CD4-positive, alpha-beta T cell treated with Interleukin-1 beta for 1 hour (primary cell): ENCODE measurements at regions not wholly inside any gene's neighbourhood (a gene's known extent, or its start where the extent isn't known, plus 50 kb on each side); places are given as distances from the start of the nearest gene placed in this dataset.

Experiments used
- DNase-seq, 2 donors: peaks; one replicate each; pipeline ENCODE4 v3.0.0-alpha.2; 2020 to 2022

GRCh38 chr20:48096957-48097890, 311.9 kb upstream of the SULF2 start:
- DNase-seq: no peak

GRCh38 chr20:48096212-48096875, 311.1 kb upstream of the SULF2 start:
- DNase-seq: no peak

DNA sequence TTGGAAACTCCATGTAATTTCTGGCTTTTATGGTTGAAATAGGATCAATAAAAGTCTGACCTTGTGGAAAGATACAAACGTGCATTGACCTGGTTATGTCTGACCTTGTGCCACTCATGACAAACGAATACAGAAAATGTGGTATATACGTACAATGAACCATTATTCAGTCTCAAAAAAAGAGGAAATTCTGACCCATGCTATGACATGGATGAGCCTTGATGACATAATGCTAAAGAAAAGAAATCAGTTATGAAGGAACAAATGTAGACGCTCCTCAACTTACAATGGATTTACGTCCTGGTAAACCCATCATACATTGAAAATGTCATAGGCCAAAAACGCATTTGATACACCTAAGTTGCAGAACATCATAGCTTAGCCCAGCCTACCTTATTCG, 309.7 kb upstream of the SULF2 start:
- DNase-seq: no peak

DNA sequence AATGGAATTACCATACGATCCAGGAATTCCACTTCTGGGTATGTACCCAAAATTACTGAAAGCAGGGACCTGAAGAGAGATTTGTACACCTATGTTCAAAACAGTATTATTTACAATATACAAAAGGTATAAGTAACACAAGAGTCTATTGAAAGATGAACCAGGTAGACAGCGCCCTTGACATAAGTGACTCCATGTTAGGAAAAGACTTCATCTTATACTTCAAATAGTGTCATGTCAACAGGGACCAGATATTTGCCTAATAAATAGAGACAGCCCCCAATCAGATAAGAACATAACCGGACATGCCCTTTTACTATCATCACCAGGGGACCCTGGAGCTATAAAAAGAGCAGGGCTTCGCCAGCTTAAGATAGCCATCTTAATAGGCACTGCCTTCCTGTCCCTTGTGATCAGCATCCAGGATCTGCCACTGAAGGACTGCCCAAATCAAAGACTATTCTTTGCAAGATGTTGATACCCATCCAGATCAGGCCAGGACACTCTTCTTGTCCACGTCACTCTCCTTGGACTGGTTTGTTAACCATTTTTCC, 309.0 kb upstream of the SULF2 start:
- DNase-seq: no peak

DNA sequence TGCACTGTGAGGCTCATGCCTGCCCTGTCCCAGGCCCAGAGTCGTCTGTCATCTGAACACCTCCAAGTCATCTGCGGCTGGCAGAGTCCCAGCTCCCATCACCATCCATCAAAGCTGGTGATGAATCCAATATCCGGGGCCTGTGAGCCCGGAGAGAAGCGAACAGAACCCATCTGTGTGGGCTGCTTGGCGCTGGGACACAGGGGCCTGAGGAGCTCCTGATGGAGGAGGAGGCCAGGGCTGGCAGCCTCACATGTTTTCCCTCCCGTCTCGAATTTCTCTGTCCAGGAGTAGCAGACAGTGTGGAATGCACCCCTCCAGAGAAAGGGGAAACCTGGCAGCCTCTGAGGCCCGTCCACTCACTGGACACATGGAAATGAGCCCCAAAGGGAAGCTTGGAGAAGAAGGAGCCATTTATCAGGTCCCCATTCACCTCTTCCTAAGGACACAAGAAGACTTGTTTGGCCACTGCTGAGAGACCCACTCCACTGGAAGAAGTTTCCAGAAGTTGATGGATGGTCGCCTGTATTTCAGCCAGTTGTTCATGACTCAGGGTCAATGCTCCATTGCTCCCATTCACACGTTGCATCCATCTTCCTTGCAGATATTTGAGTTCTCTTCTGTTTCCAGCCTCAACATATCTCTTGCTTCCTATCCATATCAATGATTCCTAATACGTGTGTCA, 307.5 kb upstream of the SULF2 start:
- no peak for DNase-seq

GRCh38 chr20:48090784-48091183, 305.5 kb upstream of the SULF2 start:
- DNase-seq: no peak

- no peak for DNase-seq
These were observed 305.0 kb upstream of the SULF2 start for GRCh38 chr20:48090314-48090713.

- no peak for DNase-seq
These were observed 295.3 kb upstream of the SULF2 start for GRCh38 chr20:48080583-48080982.

DNA sequence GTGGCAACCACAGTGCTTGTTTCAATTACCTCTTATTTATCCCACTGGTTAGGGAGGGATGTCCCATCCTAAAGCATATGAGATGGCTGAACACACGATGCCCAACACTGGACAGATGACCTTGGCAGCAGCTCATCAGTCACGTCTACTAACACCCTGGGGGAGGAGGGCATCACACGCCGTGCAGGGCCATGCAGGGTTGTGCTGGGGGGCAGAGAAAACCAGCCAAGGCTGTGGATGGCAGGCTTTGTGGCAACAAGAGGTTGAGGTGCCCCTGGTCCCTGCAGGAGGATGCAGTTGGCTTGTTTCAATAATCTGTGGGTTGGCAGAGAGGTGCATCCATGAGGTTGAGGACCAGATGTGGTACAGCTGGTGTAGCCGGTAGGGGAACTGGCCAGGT, 293.7 kb upstream of the SULF2 start:
- DNase-seq: no peak

DNA sequence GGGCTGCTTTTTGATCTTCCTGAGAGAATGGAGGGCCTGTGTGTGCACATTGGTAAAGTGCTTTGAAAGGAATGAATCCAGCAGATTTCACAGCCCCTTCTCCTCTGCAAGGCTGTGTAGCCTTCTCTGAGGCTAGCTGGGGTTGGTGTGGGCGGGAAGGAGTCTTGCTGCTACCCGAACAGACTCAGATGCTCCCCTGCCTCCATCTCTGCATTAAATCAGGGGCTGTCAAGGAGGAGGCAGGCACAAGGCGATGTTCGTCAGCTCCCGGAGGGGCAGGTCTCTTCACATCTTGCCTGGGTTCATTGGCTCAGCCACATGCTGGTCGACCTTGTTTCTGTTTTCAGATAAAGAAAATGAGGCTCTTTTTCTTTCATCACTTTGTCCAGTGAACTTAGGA, 291.5 kb upstream of the SULF2 start:
- DNase-seq: no peak

GRCh38 chr20:48076247-48076646, 291.0 kb upstream of the SULF2 start:
- DNase-seq: no peak

GRCh38 chr20:48075591-48076174, 290.4 kb upstream of the SULF2 start:
- DNase-seq: no peak

DNA sequence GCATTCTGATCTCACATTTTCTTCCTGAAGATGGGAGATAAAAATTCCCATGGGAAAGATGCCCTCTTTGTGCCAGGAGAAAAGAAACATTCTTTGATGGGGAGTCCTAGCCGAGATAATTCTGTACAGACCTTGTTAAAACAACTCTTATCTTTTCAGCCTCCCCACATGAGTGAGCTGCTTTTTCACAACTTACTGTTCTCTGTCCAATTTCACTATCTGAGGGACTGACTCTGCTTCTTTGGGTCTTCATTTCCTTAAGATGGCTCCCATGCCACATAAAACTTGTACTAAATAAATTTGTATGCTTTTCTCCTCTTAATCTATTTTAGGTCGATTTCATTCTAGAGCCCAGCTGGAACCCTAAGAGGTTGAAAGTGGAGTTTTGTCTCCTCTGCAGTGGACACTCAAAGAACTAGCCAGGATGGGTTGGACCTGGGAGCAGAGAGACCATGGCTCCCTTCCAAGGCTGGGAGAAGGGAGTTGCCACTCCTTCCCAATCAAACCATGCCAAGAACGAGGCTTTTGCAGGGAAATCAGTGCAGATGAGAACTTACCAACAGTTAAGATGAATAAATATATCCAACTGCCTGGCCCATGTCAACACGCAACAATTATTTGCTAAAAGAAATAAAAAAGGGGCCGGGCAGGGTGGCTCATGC, 285.8 kb upstream of the SULF2 start:
- DNase-seq: no peak

DNA sequence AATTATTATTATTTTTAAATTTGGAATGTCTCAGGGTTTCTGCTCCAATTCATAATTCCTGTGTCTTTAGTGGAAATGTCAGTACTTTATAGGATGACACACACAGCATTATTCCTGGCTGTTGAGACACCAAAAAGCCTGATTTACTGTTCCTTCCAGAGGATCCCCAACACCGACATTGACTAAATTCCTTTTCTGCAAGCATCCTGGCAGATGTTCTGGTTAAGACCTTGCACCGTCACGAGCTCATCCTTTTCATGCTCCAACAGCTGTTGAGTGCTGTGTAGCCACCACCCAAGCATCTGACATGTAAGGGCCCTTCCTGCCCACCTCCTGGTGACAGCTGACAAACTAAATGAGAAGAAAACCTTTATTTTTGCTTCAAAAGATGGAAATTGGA, 284.3 kb upstream of the SULF2 start:
- no peak for DNase-seq

DNA sequence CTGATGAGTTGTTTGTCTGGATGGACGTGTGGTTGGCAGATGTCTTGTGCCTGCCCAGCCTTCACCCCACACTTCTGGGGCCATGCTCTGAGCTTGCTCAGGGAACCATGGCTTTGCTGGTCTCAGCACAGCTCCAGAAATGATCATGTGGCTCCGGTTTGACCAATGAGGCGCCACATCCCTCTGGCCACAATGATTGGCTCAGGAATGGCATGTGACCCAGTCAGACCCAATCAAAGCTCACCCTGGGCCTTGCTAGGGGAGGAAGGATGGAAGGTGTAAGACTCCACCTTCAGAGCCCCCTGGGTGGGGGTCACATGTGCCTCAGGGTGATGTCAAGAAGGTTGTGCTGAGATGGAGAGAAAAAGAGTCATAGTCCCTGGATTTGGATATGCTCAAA, 281.6 kb upstream of the SULF2 start:
- no peak for DNase-seq

DNA sequence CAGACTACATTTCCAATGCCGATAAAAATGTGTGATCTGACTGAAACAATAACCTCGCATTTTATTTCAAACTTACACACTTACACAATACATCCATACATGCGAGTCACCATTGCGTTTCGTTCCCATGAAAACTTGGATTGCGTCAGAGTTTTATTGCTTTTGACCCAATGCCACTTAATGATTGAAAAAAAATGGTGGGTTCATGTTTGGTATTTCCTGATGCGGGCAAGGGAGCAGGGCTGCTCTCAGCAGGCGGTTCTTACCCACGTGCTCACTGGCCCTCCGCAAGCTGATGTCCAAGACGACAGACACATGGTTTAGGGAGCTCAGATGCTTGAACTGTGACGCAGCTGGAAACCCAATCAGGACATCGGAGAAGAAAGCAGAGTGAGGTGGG, 281.0 kb upstream of the SULF2 start:
- no peak for DNase-seq

- no peak for DNase-seq
These were observed 280.6 kb upstream of the SULF2 start for GRCh38 chr20:48065833-48066232.

DNA sequence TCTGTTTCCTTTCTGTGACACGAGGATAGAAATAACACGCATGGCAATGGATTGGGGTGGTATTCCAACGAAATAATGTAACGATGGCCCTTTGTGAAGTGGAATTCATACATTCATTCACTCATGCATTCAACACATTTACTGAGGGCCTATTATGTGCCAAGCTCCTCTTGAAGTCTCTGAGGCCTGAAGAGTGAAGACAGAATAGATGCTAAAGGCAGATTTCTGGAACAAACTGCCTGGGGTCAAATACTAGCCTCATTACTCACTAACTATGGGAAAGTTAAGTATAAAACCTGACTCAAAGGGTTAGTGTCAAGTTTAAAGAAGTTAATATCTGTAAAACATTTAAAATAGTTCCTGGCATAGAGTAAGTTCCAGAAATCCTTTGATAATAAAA, 279.6 kb upstream of the SULF2 start:
- DNase-seq: no peak

GRCh38 chr20:48060841-48061720, 275.8 kb upstream of the SULF2 start:
- DNase-seq: no peak

DNA sequence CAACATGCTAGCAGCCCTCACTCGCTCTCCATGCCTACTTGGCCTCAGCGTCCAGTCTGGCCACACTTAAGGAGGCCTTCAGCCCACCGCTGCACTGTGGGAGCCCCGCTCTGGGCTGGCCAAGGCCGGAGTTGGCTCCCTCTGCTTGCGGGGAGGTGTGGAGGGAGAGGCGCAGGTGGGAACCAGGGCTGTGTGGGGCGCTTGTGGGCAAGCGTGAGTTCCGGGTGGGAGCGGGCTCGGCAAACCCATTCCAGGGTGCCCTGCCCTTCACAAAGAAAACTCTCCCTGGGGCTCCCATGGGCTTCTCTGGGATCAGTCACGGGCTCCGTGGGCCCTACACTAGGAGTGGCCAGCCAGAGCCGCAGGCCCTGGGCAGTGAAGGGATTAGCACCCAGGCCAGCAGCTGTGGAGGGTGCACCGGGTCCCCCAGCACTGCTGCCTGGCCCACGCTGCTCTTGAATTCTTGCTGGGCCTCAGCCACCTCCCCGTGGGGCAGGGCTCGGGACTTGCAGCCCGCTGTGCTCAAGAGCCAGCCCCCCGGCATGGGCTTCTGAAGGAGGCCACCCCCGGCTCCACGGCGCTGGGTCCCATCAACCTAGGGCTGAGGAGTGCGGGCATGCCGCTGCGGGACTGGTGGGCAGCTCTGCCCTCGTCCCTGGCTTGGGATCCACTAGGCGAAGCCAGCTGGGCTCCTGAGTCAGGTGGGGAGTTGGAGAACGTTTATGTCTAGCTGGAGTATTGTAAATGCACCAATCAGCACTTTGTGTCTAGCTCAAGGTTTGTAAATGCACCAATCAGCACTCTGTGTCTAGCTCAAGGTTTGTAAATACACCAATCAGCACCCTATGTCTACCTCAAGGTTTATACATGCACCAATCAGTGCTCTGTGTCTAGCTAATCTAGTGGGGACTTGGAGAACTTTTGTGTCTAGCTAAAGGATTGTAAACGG, 273.6 kb upstream of the SULF2 start:
- no peak for DNase-seq
